SK-N-MC (cell line): ENCODE measurements at regions not wholly inside any gene's neighbourhood (a gene's known extent, or its start where the extent isn't known, plus 50 kb on each side); places are given as distances from the start of the nearest gene placed in this dataset.

Source experiments
- EZH2 ChIP-seq: fragments of 200-600 bp; sonication (generic); IDR thresholded peaks from one replicate; pipeline ENCODE4 v1.6.1; 2017; ENCODE audit warnings: antibody characterized with exemption
- POLR2AphosphoS5 ChIP-seq: IDR thresholded peaks from 2 replicates; pipeline ENCODE4 v1.6.1; 2012; ENCODE audit warnings: mild to moderate bottlenecking, low read depth, low read length, borderline replicate concordance

- no peak for TF ChIP-seq EZH2
- TF ChIP-seq POLR2AphosphoS5, result no peak
Observed at GRCh38 chr10:2772135-2772534, 295.2 kb upstream of the PFKP start.
